Esophagus muscularis mucosa (tissue), 3 donors: ENCODE measurements at regions not wholly inside any gene's neighbourhood (a gene's known extent, or its start where the extent isn't known, plus 50 kb on each side); places are given as distances from the start of the nearest gene placed in this dataset.

Experiments
- CTCF ChIP-seq, 3 experiments: fragments of 200-600 bp in 2 of 3; fragments of 450-650 bp in 1 of 3; sonication (generic) in 2 of 3; IDR thresholded peaks; one replicate each; pipeline ENCODE4 v1.5.1; 2017 to 2019; ENCODE audit warnings: antibody characterized with exemption in 3 of 3, mild to moderate bottlenecking in 2 of 3, moderate library complexity in 1 of 3
- POLR2AphosphoS5 ChIP-seq, 2 donors: sonication (generic); formaldehyde crosslinking; IDR thresholded peaks; one replicate each; pipeline ENCODE4 v1.6.1; 2017; ENCODE audit warnings: antibody characterized with exemption in 2 of 2

- TF ChIP-seq CTCF (IDR thresholded peaks at IDR 0.05) (no peak), POLR2AphosphoS5 (IDR thresholded peaks at IDR 0.05) (no peak)
Observed at GRCh38 chr6:71745525-71745924, 140.8 kb upstream of the RIMS1 start.
